CD4-positive, alpha-beta T cell treated with Interleukin-2 at 100 ng/mL for 4 hours (primary cell): ENCODE measurements at regions not wholly inside any gene's neighbourhood (a gene's known extent, or its start where the extent isn't known, plus 50 kb on each side); places are given as distances from the start of the nearest gene placed in this dataset.
"Not testable (repeated sequence)": the region's sequence is repeated elsewhere in the genome, so short reads cannot be mapped to it uniquely, and the experiment has no call there.

Experiments
- DNase-seq: peaks from one replicate; pipeline ENCODE4 v3.0.0-alpha.2; 2020; ENCODE audit warnings: low spot score

DNA sequence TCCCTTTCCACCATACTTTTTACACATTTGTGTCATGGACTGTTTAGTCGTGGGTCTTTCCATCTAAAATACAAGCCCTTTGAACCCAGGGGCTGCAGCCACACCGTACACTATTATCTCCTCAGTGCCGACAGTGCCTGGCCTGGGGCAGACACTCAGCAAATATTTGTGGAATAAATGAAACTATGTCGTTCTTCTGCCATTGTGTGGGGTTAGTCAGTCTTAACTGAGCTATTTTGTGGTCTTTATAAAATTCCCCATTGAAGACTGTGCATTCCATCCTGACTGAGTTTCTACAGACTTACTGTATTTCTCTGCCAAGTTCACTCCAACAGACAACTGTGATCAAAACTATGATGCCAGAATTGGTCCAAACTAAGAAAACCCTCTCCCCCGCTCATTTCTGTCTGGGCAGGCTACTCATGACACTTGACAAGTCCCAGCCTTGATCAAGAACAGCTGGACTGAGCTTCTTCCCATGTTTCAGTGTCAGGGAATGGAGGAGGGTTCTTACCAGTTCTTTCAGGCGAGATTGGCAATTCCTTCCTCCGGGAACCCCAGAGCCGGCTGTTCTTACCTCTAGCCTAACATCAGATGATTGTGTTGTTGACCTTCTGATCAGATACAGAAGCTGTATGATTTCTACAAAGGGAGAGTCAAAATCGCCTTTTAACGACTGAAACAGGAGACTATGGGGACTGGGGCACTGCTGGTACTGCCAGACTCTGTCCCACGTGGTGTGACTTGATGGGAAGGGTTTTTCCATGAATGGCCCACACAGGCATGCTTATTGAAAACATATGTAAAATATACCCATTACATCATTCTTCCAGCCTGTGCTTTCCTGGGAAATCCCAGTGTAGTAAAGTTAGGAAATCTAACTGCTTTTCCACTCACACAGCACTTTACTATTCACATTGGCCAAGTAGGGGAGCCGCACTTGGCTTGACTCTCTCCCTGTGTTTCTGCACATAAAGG lies 77.4 kb upstream of the NPAS2 start:
- no peak for DNase-seq

DNA sequence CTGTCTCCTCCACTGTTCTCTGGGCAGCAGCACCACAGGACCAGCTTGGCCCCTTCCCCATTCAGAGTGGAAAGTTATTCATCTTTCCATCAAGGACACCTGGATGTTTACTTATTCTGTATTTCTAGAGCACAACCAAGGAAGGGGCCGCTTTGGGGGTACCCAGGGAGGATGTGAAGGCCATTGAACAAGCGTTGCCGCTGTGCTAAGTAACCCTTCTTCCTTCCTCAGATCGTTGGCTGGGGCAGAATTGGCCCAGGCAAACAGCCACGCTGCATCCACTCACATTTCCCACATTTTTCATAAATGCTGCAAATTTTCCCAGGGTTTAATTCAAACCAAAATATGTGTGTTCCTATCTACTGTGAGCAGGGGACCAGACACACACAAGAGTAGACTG lies 76.2 kb upstream of the NPAS2 start:
- no peak for DNase-seq

DNA sequence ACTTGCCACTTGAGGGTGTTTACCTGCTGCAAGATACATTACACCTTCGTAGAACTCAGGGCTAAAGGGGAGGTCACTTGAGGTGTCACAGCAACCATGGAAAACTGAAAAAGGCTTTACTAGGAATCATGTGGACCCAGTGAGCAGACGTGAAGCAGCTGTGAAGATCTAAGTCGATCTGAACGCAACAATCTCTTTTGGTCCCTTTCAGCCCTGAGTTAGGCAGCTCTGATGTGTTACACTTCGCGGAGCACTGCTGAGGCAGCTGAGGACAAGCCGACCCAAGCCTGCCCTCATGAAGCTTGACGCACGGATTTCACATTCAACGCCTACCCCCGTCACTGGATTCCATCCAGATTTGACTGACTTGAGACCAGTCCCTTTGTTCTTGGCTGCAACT lies 75.8 kb upstream of the NPAS2 start:
- DNase-seq, result no peak

DNA sequence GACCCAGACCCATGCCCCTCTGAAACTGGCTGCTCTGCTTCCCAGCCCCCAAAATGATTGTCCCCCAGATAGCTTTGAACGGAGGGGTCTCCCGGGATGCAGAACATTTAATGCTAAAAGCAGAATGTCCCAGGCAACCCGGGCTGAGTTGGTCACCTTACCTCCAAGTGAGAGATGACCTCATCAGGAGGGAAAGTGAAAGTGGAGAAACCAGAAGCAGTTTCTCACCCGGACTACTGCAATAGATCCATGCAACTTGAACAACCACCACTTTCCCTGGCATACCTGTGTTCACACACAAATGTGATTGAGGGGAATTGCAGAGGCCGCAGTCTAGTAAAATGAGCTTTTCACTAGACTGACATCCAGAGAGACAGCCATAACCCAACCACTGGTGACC lies 75.3 kb upstream of the NPAS2 start:
- no peak for DNase-seq

DNA sequence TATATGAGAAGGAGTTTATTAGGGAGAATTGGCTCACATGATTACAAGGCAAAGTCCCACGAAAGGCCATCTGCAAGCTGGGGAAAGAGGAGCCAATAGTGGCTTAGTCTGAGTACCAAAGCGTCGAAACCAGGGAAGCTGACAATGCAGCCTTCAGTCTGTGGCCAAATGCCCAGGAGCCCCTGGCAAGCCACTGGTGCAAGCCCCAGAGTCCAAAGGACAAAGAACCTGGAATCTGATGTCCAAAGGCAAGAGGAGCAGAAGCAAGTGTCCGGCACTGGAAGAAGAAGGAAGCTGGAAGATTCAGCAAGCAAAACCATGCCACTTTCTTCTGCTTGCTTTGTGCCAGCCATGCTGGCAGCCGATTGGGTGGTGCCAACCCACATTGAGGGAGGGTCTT lies 74.3 kb upstream of the NPAS2 start:
- DNase-seq, result no peak

DNA sequence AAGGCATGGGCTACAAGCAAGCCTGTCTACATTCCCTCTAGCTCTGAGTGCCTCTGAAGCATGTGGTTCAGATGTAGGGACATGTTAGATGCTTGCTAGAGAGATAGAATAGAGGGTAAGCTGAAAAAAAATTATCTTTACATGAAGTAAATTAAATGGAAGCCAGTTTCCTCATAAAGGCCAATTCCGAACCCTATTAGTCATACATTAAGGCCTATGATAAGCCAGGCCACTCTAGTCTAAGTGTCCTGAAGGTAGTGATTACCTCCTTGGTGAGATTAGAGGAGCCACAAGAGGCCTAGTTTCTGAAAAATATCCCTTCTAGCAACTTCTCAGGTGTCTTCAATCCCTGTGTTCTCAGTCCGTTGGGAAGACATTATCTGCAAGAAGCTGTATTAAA lies 72.4 kb upstream of the NPAS2 start:
- no peak for DNase-seq

DNA sequence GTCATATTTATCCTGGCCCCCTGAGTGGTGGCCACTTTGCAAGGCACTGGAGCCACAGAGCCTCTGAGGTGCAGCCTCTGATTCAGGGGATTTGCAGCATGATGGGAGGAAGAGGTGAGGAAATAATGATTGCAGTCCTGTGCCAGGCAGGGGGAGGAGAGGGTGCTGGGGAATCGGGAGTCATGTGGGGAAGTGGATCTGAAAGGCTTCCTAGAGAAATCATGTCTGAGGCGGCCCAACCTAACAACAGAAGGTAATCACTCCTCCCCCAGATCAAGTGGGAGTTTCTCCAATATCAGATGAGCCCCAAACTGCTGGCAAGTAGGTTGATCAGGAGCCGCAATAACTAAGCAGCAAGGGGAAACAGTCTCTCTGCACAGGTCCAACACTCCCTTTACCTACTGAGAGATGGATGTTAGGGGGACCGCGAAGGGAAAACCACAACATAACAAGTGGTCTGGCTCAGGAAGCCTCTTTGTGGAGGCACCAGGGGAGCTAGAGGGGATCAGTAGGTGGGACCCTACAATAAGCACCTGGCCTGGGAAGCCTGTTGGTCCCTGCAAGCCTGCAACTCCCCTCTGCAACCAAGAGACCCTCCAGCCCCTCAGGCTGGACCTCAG lies 71.8 kb upstream of the NPAS2 start:
- no peak for DNase-seq

DNA sequence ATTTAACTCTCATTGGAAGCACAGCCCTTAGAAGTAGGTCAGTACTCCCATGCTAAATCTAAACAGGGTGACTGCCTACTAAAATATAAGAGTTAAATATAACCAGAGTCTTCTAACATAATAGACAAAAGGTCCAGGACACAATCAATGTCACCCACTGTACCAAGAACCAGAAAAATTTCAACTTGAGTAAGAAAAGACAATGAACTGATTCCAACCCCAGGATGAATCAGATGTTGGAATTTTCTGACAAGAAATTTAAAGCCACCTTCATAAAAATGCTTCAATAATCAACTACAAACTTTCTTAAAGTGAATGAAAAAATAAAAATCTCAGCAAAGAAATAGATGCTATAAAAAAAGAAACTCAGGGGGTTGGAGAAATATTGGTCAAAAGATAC lies 71.3 kb upstream of the NPAS2 start:
- DNase-seq, result no peak

DNA sequence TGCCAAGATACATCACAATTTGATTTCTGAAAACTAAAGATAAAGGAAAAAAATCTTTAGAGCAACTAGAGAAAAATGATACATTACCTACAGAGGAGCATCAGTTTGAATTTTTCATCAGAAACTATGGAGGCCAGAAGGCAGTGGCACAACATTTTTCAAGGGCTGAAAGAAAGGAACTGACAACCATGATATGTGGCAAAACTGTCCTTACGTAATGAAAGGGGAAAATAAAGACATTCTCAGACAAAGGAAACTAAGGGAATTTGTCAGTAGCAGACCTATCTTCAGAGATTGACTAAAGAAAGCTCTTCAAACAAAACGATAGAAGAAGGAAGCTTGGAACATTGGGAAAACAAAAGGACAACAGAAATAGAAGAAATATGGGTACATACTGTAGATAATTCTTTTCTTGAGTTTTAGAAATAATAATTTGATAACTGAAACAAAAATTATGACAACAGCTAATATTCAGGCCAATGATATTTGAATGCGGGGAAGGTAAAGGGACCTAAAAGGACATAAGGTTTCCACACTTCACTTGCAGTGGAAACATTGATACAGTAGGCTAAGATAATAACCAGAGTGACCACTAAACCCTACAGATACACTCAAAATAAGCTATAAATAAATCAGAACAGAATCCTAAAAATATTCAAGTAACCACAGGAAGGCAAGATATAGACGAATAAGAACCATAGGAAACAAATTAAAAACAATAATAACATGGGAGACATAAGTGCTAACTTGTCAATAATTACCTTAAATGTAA lies 70.0 kb upstream of the NPAS2 start:
- DNase-seq, result no peak

DNA sequence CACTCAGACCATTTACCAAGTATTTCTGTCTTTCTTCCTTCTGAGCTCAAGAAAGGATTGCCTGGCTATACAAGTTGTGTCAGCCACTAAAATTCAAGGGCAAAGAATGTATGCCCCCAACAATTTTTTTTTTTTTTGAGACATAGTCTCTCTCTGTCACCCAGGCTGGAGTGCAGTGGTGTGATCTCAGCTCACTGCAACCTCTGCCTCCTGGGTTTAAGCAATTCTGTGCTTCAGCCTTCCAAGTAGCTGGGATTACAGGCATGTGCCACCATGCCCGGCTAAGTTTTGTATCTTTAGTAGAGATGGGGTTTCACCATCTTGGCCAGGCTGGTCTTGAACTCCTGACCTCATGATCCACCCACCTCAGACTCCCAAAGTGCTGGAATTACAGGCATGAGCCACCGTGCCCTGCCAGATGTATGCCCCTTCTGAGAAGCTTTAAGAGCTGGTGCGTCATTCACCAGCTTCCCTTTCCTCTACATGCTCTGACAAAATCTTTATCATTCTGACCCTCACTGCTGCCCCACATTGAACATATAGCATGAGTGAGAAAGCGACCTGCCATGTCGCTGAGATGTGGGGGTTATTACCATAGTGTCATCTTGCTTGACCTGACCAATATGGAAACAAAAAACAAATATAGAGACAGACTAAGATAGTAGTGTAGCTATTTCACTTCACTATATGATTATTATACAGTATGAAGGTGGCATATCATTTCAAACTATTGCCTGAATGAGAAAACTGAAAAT lies 67.9 kb upstream of the NPAS2 start:
- not testable (repeated sequence) for DNase-seq

DNA sequence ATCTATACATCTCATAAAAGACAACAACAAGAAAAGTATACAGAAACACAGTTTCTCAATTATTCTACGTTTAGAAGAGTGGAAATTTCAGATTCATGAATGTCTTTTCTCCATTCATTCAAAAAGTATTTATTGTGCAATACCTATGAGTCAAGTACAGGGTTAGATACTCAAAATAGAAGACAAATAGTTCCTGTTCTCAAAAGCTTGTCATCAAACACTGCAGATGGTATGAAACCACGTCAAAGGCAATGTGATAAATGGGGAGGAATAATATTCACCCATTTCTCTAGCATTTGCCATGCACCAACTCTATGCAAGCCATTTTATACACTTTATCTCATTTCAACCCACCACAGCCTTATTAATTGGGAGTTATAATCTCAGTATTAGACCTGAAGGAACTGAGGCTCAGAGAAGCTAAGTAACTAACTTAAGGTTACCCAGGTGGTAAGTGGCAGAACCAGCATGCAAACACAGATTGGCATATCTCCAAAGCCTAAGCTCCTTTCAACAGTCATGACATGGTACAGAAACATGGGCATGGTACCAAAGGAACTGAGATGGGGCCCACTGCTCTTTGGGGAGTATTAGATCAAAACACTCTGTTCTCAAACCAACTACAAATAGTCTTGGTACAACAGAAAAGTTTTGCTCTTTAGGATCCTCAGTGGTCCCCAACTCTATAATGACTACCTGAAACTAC lies 67.2 kb upstream of the NPAS2 start:
- no peak for DNase-seq

DNA sequence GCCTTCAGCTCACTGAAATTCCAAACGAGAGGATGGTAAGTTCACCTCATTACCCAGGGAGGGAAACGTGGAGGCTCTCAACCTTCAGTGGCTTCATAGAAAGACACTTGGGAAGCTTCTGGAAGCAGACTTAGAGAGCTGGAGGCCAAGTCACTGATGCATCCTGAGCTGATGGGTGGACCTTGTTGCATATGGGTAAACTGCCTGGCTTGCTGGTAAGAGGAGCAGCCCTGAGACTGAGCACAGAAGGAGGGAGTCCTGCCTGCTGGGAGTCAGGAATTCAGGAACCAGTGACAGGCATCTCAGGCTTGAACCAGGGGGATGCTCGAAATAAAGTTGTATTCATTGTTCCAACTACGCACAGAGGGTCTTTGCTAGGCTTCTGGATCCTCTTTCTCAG lies 66.5 kb upstream of the NPAS2 start:
- no peak for DNase-seq

DNA sequence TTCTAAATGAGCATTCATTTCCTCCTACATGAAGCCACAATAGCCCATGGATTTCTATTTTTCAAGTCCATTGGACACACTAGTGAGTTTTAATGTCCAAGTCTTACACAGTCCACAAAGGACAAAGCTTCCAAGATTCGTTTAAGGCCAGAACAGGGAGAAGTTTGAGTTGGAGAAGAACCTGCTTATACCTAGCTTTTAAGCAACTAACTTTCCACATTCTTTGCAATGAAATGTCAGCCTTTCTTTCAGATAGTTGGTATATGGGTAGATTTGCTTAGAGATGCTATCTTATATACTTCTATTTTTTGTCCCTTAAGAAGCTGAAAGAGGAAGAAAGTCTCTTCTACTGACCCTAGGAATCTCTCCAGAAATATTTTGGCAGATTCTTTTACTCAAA lies 66.1 kb upstream of the NPAS2 start:
- no peak for DNase-seq

DNA sequence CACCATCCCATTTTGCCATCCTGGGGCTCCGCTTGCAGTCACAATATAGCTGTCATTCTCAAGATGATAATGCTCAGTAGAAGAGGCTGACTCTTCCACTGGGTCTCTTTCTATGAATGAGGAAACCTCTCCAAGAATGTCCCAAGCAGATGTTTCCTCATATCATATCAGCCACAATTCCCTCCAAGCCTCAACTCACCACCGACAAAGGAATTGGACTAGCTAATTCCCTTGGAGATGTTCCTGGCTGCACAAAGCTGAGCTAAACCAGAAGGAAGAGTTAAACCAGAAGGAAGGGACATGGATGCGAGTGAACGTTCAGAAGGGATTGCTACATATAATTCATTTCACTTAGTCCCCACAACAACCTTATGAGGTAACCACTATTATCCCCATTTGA lies 65.0 kb upstream of the NPAS2 start:
- no peak for DNase-seq

DNA sequence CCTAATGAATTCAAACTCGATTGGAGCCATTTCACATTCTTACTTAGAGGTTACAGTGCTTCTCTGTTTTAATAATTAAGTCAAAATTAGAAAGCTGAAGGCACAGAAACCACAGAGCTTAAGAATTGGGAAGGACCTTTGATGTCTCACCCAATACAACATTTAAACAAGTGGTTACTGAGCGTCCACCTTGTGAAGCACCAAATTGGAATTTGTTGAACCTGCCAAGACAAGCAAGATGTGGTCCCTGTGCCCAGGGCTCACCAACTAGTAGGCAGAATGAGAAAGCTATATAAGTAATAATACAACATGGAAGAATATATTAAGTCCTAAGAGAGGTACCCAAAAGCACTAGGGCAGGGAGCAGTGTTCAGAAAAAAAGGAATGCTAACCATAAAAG lies 64.5 kb upstream of the NPAS2 start:
- DNase-seq, result no peak

DNA sequence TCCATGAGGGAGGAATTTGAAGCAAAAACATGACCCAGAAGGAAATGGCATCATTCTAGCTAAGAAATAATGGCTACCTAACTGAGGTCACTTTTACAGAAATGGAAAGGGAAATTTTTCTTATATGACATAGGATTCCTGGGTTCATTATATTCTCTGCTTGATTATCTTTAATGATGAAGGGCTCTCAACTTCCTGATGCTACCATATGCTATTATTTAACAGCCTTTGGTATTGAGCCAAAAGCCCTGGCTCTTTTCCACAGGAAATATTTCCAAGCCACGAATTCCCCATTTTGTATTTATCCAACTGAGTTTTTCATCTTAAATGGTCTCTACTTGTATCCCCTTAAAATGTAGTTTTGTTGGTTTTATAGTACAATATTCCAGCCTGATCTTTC lies 63.2 kb upstream of the NPAS2 start:
- no peak for DNase-seq

DNA sequence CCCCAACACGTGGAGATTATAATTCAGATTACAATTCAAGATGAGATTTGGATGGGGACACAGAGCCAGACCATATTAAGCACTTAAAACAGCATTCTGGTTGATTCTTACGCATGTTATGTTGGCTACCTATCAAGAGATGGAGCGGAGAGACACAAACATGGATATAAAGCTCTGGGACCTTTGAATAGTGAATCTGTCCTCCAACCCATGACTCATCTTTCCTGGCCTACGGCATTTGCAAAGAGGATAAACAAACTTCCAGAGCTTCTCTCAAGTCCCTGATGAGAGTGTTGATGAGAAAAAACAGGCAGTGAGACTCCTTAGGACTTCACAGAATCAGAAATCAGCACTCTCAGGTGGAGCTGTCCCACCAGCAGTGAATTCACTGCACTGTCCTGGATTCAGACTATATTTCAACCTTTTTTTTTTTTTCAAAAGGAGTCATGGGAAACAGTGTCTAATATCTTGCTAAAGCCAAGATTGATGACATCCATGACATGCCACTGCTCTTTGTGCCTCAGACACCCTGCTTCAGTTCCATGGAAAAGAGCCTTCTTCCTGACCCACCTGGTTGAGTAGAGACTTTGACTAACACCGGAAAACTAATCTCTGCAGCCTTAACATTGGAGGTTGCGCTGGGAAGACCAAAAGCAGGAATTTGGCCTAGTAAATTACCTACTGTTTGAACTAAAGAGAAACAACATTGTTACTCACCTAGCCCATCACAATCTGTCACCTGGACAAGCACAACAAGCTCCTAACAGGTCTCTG lies 62.1 kb upstream of the NPAS2 start:
- DNase-seq, result no peak

DNA sequence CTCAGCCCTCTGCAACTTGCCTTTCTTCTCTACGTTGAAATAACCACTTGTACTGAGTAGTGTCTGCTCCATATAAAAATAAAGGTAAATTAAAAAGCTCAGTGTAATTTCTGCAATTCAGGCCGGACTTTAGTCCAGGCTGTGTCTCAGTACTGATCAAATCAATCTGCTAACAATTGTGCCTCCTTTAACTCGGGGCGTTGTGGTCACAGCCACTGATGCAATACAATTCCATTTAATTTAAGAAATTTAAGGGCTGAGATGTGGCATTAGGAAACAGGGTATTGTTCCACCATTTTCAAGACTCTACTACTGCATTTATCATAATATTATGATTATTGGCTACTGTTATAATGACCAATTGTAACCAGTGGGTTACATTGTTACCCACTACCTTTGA lies 60.0 kb upstream of the NPAS2 start:
- no peak for DNase-seq

DNA sequence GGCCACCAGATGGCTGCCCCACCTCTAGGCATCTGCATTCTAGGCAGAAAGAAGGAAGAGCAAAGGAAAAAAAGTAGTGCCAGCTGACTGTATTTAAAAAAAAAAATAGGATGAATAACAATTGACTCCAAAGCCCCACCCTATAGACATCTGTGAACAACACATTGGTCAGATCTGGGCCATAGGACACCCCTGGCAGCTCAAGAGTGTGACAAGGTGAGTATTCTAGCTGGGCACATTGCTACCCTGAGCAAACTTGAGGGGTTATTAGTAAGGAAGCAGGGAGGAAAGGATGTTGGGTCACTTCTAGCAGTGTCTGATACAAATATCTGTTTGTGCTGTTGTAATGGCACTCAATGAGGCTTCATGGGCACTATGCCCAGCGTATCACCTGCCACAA lies 58.6 kb upstream of the NPAS2 start:
- DNase-seq, result no peak

DNA sequence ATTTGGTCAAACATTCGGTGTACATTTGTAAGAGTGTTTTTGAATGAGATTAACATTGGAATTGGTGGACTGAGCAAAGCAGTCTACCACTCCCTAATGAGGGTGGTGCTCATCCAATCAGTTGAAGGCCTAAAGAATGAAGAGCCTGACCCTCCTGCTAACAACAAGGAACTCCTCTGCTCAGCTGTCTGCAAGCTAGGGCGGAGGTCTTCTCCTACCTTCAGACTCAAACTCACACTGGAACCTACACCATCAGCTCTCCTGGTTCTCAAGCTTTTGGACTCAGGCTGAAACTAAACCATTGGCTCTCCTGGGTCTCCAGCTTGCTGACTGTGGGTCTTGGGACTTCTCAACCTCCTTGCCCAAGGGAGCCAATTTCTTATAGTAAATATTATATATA lies 55.5 kb upstream of the NPAS2 start:
- no peak for DNase-seq

DNA sequence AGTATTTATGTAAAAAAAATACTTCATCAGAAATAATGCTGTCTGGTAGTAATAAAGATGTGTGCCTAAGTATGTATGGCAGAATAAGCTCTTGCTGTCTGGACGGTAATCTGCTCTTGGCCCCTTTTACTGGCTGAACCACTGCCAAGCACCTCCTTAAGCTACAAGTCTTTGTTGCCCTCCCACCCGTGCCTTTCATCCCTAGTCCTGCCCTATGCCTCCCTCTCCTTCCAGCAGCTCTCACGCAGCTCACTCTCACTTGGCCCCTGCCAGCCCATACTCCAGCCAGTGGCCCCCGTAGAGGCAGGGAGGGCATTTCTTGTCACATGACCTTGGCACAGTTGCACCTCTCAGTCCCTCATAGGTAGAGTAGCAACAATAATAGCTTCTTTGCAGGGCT lies 54.5 kb upstream of the NPAS2 start:
- DNase-seq, result no peak
